HCT116 (cell line): ENCODE measurements at regions not wholly inside any gene's neighbourhood (a gene's known extent, or its start where the extent isn't known, plus 50 kb on each side); places are given as distances from the start of the nearest gene placed in this dataset.

Experiments used
- ATAC-seq: fragments of 200-7000 bp; cut with Tn5 transposase; 2 replicates; pipeline ENCODE4 v1.9.1; 2020; ENCODE audit warnings: mild to moderate bottlenecking, moderate library complexity
- BruUV-seq: library from RNA; stranded (reverse); fragments of 400-500 nt; replicated peaks from 2 replicates; lab custom pipeline; 2021; lab: Mats Ljungman, UMichigan
- CTCF ChIA-PET: fragments of 300-600 bp; sonication (Branson Sonifier 250); formaldehyde crosslinking; loops from one replicate; lab custom pipeline; 2021; ENCODE audit warnings: antibody characterized with exemption; lab: Charles Lee
- POLR2A ChIA-PET: fragments of 300-600, 350-600 bp; sonication (Branson Sonifier 250); formaldehyde crosslinking; loops from one replicate; lab custom pipeline; 2021; ENCODE audit warnings: antibody characterized with exemption; lab: Charles Lee
- RAD21 ChIA-PET, 2 experiments: fragments of 300-600 bp; sonication (Branson Sonifier 250); formaldehyde crosslinking; loops; one replicate each; lab custom pipeline; 2023; ENCODE audit warnings: low total read pairs in 2 of 2; ENCODE audit not compliant: uncharacterized antibody in 2 of 2, unreplicated experiment in 2 of 2, low non-redundant PET in 1 of 2; lab: Charles Lee
- DNase-seq: peaks from one replicate; pipeline ENCODE4 v3.0.0-alpha.2; 2010; ENCODE audit warnings: low read depth, low spot score
- H2AFZ ChIP-seq: fragments of 200-600 bp; shearing (Covaris generic), sonication (generic); 2 replicates; pipeline ENCODE4 v1.6.1; 2017; ENCODE audit warnings: low read depth, mixed run types, mixed read lengths, antibody characterized with exemption, low read length; ENCODE audit not compliant: poor library complexity, severe bottlenecking
- H3K27ac ChIP-seq: 2 replicates; pipeline ENCODE4 v1.5.1; 2012; ENCODE audit warnings: low read depth, low read length
- H3K27me3 ChIP-seq: fragments of 200-600 bp; sonication (generic); 2 replicates; pipeline ENCODE4 v1.6.1; 2016; ENCODE audit warnings: mixed run types, low read length, mixed read lengths; ENCODE audit not compliant: insufficient read depth
- H3K36me3 ChIP-seq, 2 experiments: fragments of 200-500 bp in 1 of 2; fragments of 200-600 bp in 1 of 2; sonication (Bioruptor generic) in 1 of 2; sonication (generic) in 1 of 2; 2 replicates each; pipeline versions ENCODE4 v1.5.1 to v1.6.1; 2014 to 2016; ENCODE audit warnings: low read length in 2 of 2, inconsistent platforms in 1 of 2, mixed read lengths in 1 of 2, mixed run types in 1 of 2; ENCODE audit not compliant: insufficient read depth in 2 of 2, control insufficient read depth in 1 of 2
- H3K4me1 ChIP-seq, 2 experiments: fragments of 200-600 bp in 1 of 2; sonication (generic) in 1 of 2; 2 replicates each; pipeline versions ENCODE4 v1.5.1 to v1.6.1; 2012 to 2017; ENCODE audit warnings: low read length in 2 of 2, inconsistent platforms in 1 of 2, mild to moderate bottlenecking in 1 of 2, mixed read lengths in 1 of 2, mixed run types in 1 of 2, moderate library complexity in 1 of 2; ENCODE audit not compliant: insufficient read depth in 2 of 2, control insufficient read depth in 1 of 2
- H3K4me2 ChIP-seq: fragments of 200-600 bp; sonication (generic); 2 replicates; pipeline ENCODE4 v1.6.1; 2017; ENCODE audit warnings: mixed run types, low read length, mixed read lengths
- H3K4me3 ChIP-seq, 2 experiments: fragments of 200-600 bp in 1 of 2; sonication (generic) in 1 of 2; replicated peaks in 1 of 2; 2 replicates each; pipeline ENCODE4 v1.5.1; 2011 to 2016; ENCODE audit warnings: low read length in 2 of 2, control low read depth in 1 of 2, low read depth in 1 of 2, mild to moderate bottlenecking in 1 of 2, mixed read lengths in 1 of 2, mixed run types in 1 of 2
- H3K79me2 ChIP-seq: fragments of 200-600 bp; sonication (generic); 2 replicates; pipeline ENCODE4 v1.6.1; 2017; ENCODE audit warnings: mild to moderate bottlenecking, mixed run types, low read length, moderate library complexity, mixed read lengths; ENCODE audit not compliant: insufficient read depth
- H3K9ac ChIP-seq: fragments of 200-600 bp; sonication (generic); 2 replicates; pipeline ENCODE4 v1.6.1; 2016; ENCODE audit warnings: low read length, mixed read lengths
- H3K9me2 ChIP-seq: fragments of 200-600 bp; sonication (generic), shearing (Covaris generic); 2 replicates; pipeline ENCODE4 v1.6.1; 2017; ENCODE audit warnings: mixed run types, mild to moderate bottlenecking, moderate library complexity; ENCODE audit not compliant: insufficient read depth
- H3K9me3 ChIP-seq, 2 experiments: fragments of 200-500 bp in 1 of 2; fragments of 200-600 bp in 1 of 2; sonication (Bioruptor generic) in 1 of 2; sonication (generic) in 1 of 2; 2 replicates each; pipeline ENCODE4 v1.6.1; 2014 to 2017; ENCODE audit warnings: low read length in 2 of 2, mixed read lengths in 2 of 2, inconsistent platforms in 1 of 2, low read depth in 1 of 2, mild to moderate bottlenecking in 1 of 2, mixed run types in 1 of 2, moderate library complexity in 1 of 2; ENCODE audit not compliant: control insufficient read depth in 1 of 2, insufficient read depth in 1 of 2
- H4K20me1 ChIP-seq: fragments of 200-600 bp; sonication (generic), shearing (Covaris generic); 2 replicates; pipeline ENCODE4 v1.6.1; 2017; ENCODE audit warnings: mixed run types, mild to moderate bottlenecking, moderate library complexity; ENCODE audit not compliant: insufficient read depth
- CEBPB ChIP-seq: IDR thresholded peaks from 2 replicates; pipeline ENCODE4 v1.6.1; 2012; ENCODE audit warnings: low read depth
- EGR1 ChIP-seq: IDR thresholded peaks from 2 replicates; pipeline ENCODE4 v1.6.1; 2012; ENCODE audit warnings: low read depth
- EZH2 ChIP-seq: fragments of 200-600 bp; sonication (generic); IDR thresholded peaks from 2 replicates; pipeline ENCODE4 v1.6.1; 2017; ENCODE audit warnings: antibody characterized with exemption, mixed run types
- JUND ChIP-seq: IDR thresholded peaks from 2 replicates; pipeline ENCODE4 v1.6.1; 2012
- POLR2AphosphoS5 ChIP-seq: IDR thresholded peaks from 2 replicates; pipeline ENCODE4 v1.6.1; 2011; ENCODE audit warnings: mild to moderate bottlenecking, low read depth, low read length, moderate library complexity
- SP1 ChIP-seq: IDR thresholded peaks from 2 replicates; pipeline ENCODE4 v1.6.1; 2012; ENCODE audit warnings: low read depth
- SRF ChIP-seq: IDR thresholded peaks from 2 replicates; pipeline ENCODE4 v1.6.1; 2012; ENCODE audit warnings: low read depth
- intact Hi-C: fragments of 100-400 bp; cut with micrococcal nuclease; formaldehyde crosslinking; loops from 2 replicates; pipeline ENCODE4 v1.10.0; 2022
- TF ChIP-seq, protein P1 (sequence below): IDR thresholded peaks from 2 replicates; pipeline ENCODE4 v1.6.1; 2011; ENCODE audit warnings: mild to moderate bottlenecking, low read length, moderate library complexity; ENCODE audit not compliant: insufficient replicate concordance; ENCODE audit errors: extremely low read depth
- TF ChIP-seq, protein P2 (sequence below), 3 experiments: fragments of 200-600 bp in 1 of 3; sonication (generic) in 1 of 3; IDR thresholded peaks in 2 of 3; conservative IDR thresholded peaks in 1 of 3; 2 replicates each; pipeline ENCODE4 v1.5.1; 2012 to 2017; ENCODE audit warnings: low read depth in 2 of 3, low read length in 2 of 3, antibody characterized with exemption in 1 of 3, borderline replicate concordance in 1 of 3, control low read depth in 1 of 3, mild to moderate bottlenecking in 1 of 3, mixed read lengths in 1 of 3, mixed run types in 1 of 3, moderate library complexity in 1 of 3; ENCODE audit not compliant: insufficient read depth in 1 of 3
- TF ChIP-seq, protein P3 (sequence below): IDR thresholded peaks from 2 replicates; pipeline ENCODE4 v1.6.1; 2012; ENCODE audit warnings: low read depth
- TF ChIP-seq, protein P4 (sequence below): IDR thresholded peaks from 2 replicates; pipeline ENCODE4 v1.6.1; 2012

DNA sequence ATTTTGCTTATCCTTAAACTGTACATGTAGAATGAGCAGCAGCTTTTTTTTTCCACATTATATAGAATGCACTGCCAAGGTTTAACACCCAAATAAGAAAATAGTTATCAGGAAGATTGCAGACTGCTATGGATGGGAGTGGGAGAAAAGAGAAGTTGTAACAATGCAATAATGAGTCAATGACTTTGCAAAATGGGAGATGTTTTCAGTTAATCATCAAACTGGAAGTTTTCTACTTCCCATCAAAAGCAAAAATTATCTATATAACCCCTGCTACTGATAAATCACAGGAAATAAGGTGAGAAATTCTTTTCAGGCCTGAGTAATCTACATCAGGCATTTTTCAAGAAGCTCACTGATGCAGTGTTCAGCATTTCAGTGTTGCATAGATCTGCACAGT is 309.1 kb downstream of the GXYLT1 start:
- Histone ChIP-seq H4K20me1 (no peaks in the 10 kb centered on the region), H3K4me1 (no peaks in the 10 kb centered on the region), H3K36me3 (no peaks in the 10 kb centered on the region), H2AFZ (no peak overlapping the region), H3K79me2 (no peaks in the 10 kb centered on the region), H3K4me3 (no peak overlapping the region), H3K27ac (no peak overlapping the region), H3K27me3 (no peaks in the 10 kb centered on the region), H3K9ac (no peak overlapping the region), H3K9me2 (no peaks in the 10 kb centered on the region), H3K9me3 (no peaks in the 10 kb centered on the region), H3K4me2 (no peak overlapping the region)
- BruUV-seq: no TSS peak
- CTCF ChIA-PET: no interaction called here
- DNase-seq (no peak), ATAC-seq (no peak)
- TF ChIP-seq, protein P1, sequence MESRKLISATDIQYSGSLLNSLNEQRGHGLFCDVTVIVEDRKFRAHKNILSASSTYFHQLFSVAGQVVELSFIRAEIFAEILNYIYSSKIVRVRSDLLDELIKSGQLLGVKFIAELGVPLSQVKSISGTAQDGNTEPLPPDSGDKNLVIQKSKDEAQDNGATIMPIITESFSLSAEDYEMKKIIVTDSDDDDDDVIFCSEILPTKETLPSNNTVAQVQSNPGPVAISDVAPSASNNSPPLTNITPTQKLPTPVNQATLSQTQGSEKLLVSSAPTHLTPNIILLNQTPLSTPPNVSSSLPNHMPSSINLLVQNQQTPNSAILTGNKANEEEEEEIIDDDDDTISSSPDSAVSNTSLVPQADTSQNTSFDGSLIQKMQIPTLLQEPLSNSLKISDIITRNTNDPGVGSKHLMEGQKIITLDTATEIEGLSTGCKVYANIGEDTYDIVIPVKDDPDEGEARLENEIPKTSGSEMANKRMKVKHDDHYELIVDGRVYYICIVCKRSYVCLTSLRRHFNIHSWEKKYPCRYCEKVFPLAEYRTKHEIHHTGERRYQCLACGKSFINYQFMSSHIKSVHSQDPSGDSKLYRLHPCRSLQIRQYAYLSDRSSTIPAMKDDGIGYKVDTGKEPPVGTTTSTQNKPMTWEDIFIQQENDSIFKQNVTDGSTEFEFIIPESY: no peak
- TF ChIP-seq POLR2AphosphoS5 (no peak), SP1 (no peak), JUND (no peak), EZH2 (no peak), CEBPB (no peak)
- POLR2A ChIA-PET: no interaction called here
- RAD21 ChIA-PET: no interaction called here
- intact Hi-C loops: no loop called here

DNA sequence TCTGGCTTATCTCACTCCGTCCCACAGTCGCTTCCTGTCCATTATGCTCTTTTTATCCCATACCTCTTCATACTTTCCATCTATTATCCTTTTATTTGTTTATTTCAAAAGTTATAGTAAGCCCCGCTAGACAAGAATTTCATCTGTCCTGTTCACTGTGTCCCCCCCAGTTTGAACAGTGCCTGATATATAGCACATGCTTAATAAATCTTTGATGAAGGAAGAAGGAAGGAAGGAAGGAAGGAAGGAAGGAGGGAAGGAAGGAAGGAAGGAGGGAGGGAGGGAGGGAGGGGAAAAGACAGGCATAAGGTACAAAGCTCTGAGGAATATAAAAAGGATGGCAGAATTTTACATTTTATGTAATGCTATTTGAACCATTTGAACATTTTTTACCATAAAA is 324.7 kb downstream of the GXYLT1 start:
- DNase-seq (no peak), ATAC-seq (no peak)
- H3K4me1 ChIP-seq: no peaks in the 10 kb centered on the region
- no peaks in the 10 kb centered on the region for H3K79me2 ChIP-seq
- H3K4me3 ChIP-seq: no peak overlapping the region
- H3K9ac ChIP-seq: no peak overlapping the region
- H3K27me3 ChIP-seq: no peaks in the 10 kb centered on the region
- no peak overlapping the region for H2AFZ ChIP-seq
- no peaks in the 10 kb centered on the region for H3K9me2 ChIP-seq
- H3K9me3 ChIP-seq: no peaks in the 10 kb centered on the region
- no TSS peak for BruUV-seq
- H4K20me1 ChIP-seq: no peaks in the 10 kb centered on the region
- ChIA-PET CTCF (no interaction called here), RAD21 (no interaction called here), POLR2A (no interaction called here)
- TF ChIP-seq, protein P2, sequence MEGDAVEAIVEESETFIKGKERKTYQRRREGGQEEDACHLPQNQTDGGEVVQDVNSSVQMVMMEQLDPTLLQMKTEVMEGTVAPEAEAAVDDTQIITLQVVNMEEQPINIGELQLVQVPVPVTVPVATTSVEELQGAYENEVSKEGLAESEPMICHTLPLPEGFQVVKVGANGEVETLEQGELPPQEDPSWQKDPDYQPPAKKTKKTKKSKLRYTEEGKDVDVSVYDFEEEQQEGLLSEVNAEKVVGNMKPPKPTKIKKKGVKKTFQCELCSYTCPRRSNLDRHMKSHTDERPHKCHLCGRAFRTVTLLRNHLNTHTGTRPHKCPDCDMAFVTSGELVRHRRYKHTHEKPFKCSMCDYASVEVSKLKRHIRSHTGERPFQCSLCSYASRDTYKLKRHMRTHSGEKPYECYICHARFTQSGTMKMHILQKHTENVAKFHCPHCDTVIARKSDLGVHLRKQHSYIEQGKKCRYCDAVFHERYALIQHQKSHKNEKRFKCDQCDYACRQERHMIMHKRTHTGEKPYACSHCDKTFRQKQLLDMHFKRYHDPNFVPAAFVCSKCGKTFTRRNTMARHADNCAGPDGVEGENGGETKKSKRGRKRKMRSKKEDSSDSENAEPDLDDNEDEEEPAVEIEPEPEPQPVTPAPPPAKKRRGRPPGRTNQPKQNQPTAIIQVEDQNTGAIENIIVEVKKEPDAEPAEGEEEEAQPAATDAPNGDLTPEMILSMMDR (IDR thresholded peaks at IDR 0.05 in 2 of 3, conservative IDR thresholded peaks at IDR 0.05 in 1 of 3; ENCODE audit: borderline replicate concordance in 1 of 3, insufficient read depth in 1 of 3, low read depth in 2 of 3, low read length in 2 of 3): no peak
- no peak for TF ChIP-seq CEBPB
- TF ChIP-seq, protein P3, sequence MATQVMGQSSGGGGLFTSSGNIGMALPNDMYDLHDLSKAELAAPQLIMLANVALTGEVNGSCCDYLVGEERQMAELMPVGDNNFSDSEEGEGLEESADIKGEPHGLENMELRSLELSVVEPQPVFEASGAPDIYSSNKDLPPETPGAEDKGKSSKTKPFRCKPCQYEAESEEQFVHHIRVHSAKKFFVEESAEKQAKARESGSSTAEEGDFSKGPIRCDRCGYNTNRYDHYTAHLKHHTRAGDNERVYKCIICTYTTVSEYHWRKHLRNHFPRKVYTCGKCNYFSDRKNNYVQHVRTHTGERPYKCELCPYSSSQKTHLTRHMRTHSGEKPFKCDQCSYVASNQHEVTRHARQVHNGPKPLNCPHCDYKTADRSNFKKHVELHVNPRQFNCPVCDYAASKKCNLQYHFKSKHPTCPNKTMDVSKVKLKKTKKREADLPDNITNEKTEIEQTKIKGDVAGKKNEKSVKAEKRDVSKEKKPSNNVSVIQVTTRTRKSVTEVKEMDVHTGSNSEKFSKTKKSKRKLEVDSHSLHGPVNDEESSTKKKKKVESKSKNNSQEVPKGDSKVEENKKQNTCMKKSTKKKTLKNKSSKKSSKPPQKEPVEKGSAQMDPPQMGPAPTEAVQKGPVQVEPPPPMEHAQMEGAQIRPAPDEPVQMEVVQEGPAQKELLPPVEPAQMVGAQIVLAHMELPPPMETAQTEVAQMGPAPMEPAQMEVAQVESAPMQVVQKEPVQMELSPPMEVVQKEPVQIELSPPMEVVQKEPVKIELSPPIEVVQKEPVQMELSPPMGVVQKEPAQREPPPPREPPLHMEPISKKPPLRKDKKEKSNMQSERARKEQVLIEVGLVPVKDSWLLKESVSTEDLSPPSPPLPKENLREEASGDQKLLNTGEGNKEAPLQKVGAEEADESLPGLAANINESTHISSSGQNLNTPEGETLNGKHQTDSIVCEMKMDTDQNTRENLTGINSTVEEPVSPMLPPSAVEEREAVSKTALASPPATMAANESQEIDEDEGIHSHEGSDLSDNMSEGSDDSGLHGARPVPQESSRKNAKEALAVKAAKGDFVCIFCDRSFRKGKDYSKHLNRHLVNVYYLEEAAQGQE: no peak
- TF ChIP-seq EGR1: no peak
- TF ChIP-seq, protein P4, sequence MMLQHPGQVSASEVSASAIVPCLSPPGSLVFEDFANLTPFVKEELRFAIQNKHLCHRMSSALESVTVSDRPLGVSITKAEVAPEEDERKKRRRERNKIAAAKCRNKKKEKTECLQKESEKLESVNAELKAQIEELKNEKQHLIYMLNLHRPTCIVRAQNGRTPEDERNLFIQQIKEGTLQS: no peak
- no peak for TF ChIP-seq SRF
- TF ChIP-seq POLR2AphosphoS5: no peak
- TF ChIP-seq SP1: no peak
- intact Hi-C loops: no loop called here
- H3K27ac ChIP-seq: no peak overlapping the region
- H3K36me3 ChIP-seq: no peaks in the 10 kb centered on the region
- H3K4me2 ChIP-seq: no peak overlapping the region
